ENCODE measurements at regions not wholly inside any gene's neighbourhood (a gene's known extent, or its start where the extent isn't known, plus 50 kb on each side); places are given as distances from the start of the nearest gene placed in this dataset.

DNA sequence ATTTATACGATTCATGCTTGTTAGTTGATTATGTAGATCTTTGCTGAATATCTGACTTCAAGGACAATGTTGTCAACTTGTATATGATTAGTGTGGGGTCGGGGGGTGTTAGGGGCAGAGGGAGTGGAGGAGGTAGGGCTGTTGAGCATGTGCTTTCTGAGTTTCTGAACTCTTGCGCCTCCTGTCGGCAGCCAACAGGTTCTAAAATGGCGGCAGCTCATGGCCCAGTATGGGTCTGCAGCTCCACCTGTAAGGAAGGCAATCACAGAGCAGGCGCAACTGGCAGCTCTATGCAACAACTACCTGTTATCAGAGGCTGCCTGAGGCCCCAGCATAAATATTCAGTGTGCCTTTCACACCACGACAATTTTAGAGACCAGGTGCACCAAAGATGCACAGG lies 205.8 kb upstream of the PLXNA2 start:
- Histone ChIP-seq H3K27me3 (ENCODE audit: control insufficient read depth in 1 of 2, insufficient read depth in 2 of 2, low read length in 2 of 2) (no peaks in the 10 kb centered on the region), H3K9me3 (ENCODE audit: control insufficient read depth in 2 of 2, insufficient read depth in 1 of 2, low read depth in 1 of 2, low read length in 1 of 2) (no peaks in the 10 kb centered on the region)

GRCh38 chr1:208450958-208451357 lies 206.8 kb upstream of the PLXNA2 start:
- WGBS, 2 donors = 76 to 81% methylated on average over 10 of the region's 10 CpGs
- no peaks in the 10 kb centered on the region for H3K9me3 ChIP-seq (ENCODE audit: control insufficient read depth in 2 of 2, insufficient read depth in 1 of 2, low read depth in 1 of 2, low read length in 1 of 2)

More for the DNA sequence above, 205.8 kb upstream of the PLXNA2 start:
- no peak overlapping the region for H3K27ac ChIP-seq (ENCODE audit: low read depth in 2 of 2, low read length in 1 of 2)
- peaks cover 0 to 9% of the 10 kb centered on the region in 2 donors for H3K4me1 ChIP-seq (ENCODE audit: control insufficient read depth in 2 of 2, insufficient read depth in 2 of 2, low read length in 1 of 2)
- 88 to 92% methylated on average over 7 of the region's 7 CpGs for WGBS, 2 donors
- no peaks in the 10 kb centered on the region for H3K36me3 ChIP-seq (ENCODE audit: control insufficient read depth in 2 of 2, insufficient read depth in 2 of 2, low read length in 1 of 2)
- no peak overlapping the region for H3K4me3 ChIP-seq (ENCODE audit: low read depth in 1 of 2, low read length in 2 of 2)

GRCh38 chr1:208455821-208456220 lies 211.6 kb upstream of the PLXNA2 start:
- Histone ChIP-seq H3K4me3 (ENCODE audit: low read depth in 1 of 2, low read length in 2 of 2) (no peak overlapping the region), H3K27ac (ENCODE audit: low read depth in 2 of 2, low read length in 1 of 2) (no peak overlapping the region), H3K36me3 (ENCODE audit: control insufficient read depth in 2 of 2, insufficient read depth in 2 of 2, low read length in 1 of 2) (no peaks in the 10 kb centered on the region), H3K9me3 (ENCODE audit: control insufficient read depth in 2 of 2, insufficient read depth in 1 of 2, low read depth in 1 of 2, low read length in 1 of 2) (no peaks in the 10 kb centered on the region), H3K27me3 (ENCODE audit: control insufficient read depth in 1 of 2, insufficient read depth in 2 of 2, low read length in 2 of 2) (no peaks in the 10 kb centered on the region), H3K4me1 (ENCODE audit: control insufficient read depth in 2 of 2, insufficient read depth in 2 of 2, low read length in 1 of 2) (no peaks in the 10 kb centered on the region)
- WGBS, 2 donors = 61 to 69% methylated on average over 3 of the region's 3 CpGs

More at GRCh38 chr1:208450958-208451357, 206.8 kb upstream of the PLXNA2 start:
- Histone ChIP-seq H3K4me1 (ENCODE audit: control insufficient read depth in 2 of 2, insufficient read depth in 2 of 2, low read length in 1 of 2) (peaks cover 0 to 4% of the 10 kb centered on the region in 2 donors), H3K27ac (ENCODE audit: low read depth in 2 of 2, low read length in 1 of 2) (no peak overlapping the region), H3K36me3 (ENCODE audit: control insufficient read depth in 2 of 2, insufficient read depth in 2 of 2, low read length in 1 of 2) (no peaks in the 10 kb centered on the region), H3K27me3 (ENCODE audit: control insufficient read depth in 1 of 2, insufficient read depth in 2 of 2, low read length in 2 of 2) (no peaks in the 10 kb centered on the region), H3K4me3 (ENCODE audit: low read depth in 1 of 2, low read length in 2 of 2) (no peak overlapping the region)

- Histone ChIP-seq H3K27me3 (ENCODE audit: control insufficient read depth in 1 of 2, insufficient read depth in 2 of 2, low read length in 2 of 2) (no peaks in the 10 kb centered on the region), H3K27ac (ENCODE audit: low read depth in 2 of 2, low read length in 1 of 2) (no peak overlapping the region), H3K4me1 (ENCODE audit: control insufficient read depth in 2 of 2, insufficient read depth in 2 of 2, low read length in 1 of 2) (no peaks in the 10 kb centered on the region), H3K4me3 (ENCODE audit: low read depth in 1 of 2, low read length in 2 of 2) (no peak overlapping the region), H3K36me3 (ENCODE audit: control insufficient read depth in 2 of 2, insufficient read depth in 2 of 2, low read length in 1 of 2) (no peaks in the 10 kb centered on the region), H3K9me3 (ENCODE audit: control insufficient read depth in 2 of 2, insufficient read depth in 1 of 2, low read depth in 1 of 2, low read length in 1 of 2) (no peaks in the 10 kb centered on the region)
- 82 to 84% methylated on average over 2 of the region's 2 CpGs for WGBS, 2 donors
Measured at GRCh38 chr1:208456487-208456886, 212.3 kb upstream of the PLXNA2 start.

DNA sequence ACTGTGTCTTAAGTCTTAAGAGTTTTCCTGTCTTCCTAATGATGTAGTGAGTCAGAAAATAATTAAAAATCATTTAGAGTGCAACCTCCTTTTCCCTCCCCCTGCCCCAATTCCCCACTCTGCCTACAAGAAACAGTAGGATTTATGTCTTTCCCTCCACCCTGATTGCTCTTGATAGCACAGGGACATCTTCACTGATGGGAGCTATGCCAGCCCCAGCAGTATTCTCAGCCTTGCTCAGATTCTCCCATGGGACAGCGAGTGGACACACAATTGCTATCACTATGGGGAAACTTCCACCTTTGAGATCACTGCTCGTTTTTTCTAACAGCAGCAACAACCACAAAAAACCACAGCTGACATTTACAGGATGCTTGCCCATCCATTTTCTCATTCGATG lies 216.6 kb upstream of the PLXNA2 start:
- Histone ChIP-seq H3K27ac (ENCODE audit: low read depth in 2 of 2, low read length in 1 of 2) (no peak overlapping the region), H3K36me3 (ENCODE audit: control insufficient read depth in 2 of 2, insufficient read depth in 2 of 2, low read length in 1 of 2) (no peaks in the 10 kb centered on the region), H3K4me3 (ENCODE audit: low read depth in 1 of 2, low read length in 2 of 2) (no peak overlapping the region), H3K9me3 (ENCODE audit: control insufficient read depth in 2 of 2, insufficient read depth in 1 of 2, low read depth in 1 of 2, low read length in 1 of 2) (no peaks in the 10 kb centered on the region), H3K27me3 (ENCODE audit: control insufficient read depth in 1 of 2, insufficient read depth in 2 of 2, low read length in 2 of 2) (no peaks in the 10 kb centered on the region), H3K4me1 (ENCODE audit: control insufficient read depth in 2 of 2, insufficient read depth in 2 of 2, low read length in 1 of 2) (no peaks in the 10 kb centered on the region)
- 69 to 70% methylated on average over 3 of the region's 3 CpGs for WGBS, 2 donors

DNA sequence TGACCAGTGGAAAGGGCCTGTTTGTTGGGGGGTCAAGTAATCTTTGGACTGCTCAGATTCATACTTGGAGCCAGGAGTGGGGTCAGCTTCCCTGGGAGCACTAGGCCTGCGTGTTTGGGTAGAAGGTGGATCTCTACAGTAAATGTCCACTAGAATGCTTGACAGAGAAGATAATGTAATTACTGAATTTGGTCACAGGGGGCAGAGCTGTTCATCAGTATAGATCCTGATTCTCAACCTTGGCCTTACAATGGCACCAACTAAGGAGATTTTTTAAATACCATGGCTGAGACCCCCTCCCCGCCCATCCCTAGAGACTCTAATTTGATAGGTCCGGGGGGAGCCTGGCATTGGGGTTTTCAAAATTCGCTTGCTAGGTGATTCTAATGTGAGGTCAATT lies 217.5 kb upstream of the PLXNA2 start:
- no peaks in the 10 kb centered on the region for H3K9me3 ChIP-seq (ENCODE audit: control insufficient read depth in 2 of 2, insufficient read depth in 1 of 2, low read depth in 1 of 2, low read length in 1 of 2)
- WGBS, 2 donors = 83 to 89% methylated on average over 4 of the region's 4 CpGs
- no peaks in the 10 kb centered on the region for H3K4me1 ChIP-seq (ENCODE audit: control insufficient read depth in 2 of 2, insufficient read depth in 2 of 2, low read length in 1 of 2)
- H3K36me3 ChIP-seq (ENCODE audit: control insufficient read depth in 2 of 2, insufficient read depth in 2 of 2, low read length in 1 of 2) = no peaks in the 10 kb centered on the region
- H3K4me3 ChIP-seq (ENCODE audit: low read depth in 1 of 2, low read length in 2 of 2) = no peak overlapping the region
- H3K27me3 ChIP-seq (ENCODE audit: control insufficient read depth in 1 of 2, insufficient read depth in 2 of 2, low read length in 2 of 2) = no peaks in the 10 kb centered on the region
- H3K27ac ChIP-seq (ENCODE audit: low read depth in 2 of 2, low read length in 1 of 2) = no peak overlapping the region

GRCh38 chr1:208462761-208463160 lies 218.6 kb upstream of the PLXNA2 start:
- Histone ChIP-seq H3K27me3 (ENCODE audit: control insufficient read depth in 1 of 2, insufficient read depth in 2 of 2, low read length in 2 of 2) (no peaks in the 10 kb centered on the region), H3K36me3 (ENCODE audit: control insufficient read depth in 2 of 2, insufficient read depth in 2 of 2, low read length in 1 of 2) (no peaks in the 10 kb centered on the region), H3K9me3 (ENCODE audit: control insufficient read depth in 2 of 2, insufficient read depth in 1 of 2, low read depth in 1 of 2, low read length in 1 of 2) (no peaks in the 10 kb centered on the region), H3K4me1 (ENCODE audit: control insufficient read depth in 2 of 2, insufficient read depth in 2 of 2, low read length in 1 of 2) (no peaks in the 10 kb centered on the region), H3K27ac (ENCODE audit: low read depth in 2 of 2, low read length in 1 of 2) (no peak overlapping the region), H3K4me3 (ENCODE audit: low read depth in 1 of 2, low read length in 2 of 2) (no peak overlapping the region)
- 80 to 87% methylated on average over 6 of the region's 6 CpGs for WGBS, 2 donors

GRCh38 chr1:208465266-208465665 lies 221.1 kb upstream of the PLXNA2 start:
- H3K27me3 ChIP-seq (ENCODE audit: control insufficient read depth in 1 of 2, insufficient read depth in 2 of 2, low read length in 2 of 2) = peaks cover 0 to 2% of the 10 kb centered on the region in 2 donors
- no peak overlapping the region for H3K4me3 ChIP-seq (ENCODE audit: low read depth in 1 of 2, low read length in 2 of 2)
- 92 to 95% methylated on average over 3 of the region's 3 CpGs for WGBS, 2 donors
- H3K36me3 ChIP-seq (ENCODE audit: control insufficient read depth in 2 of 2, insufficient read depth in 2 of 2, low read length in 1 of 2) = no peaks in the 10 kb centered on the region
- H3K9me3 ChIP-seq (ENCODE audit: control insufficient read depth in 2 of 2, insufficient read depth in 1 of 2, low read depth in 1 of 2, low read length in 1 of 2) = no peaks in the 10 kb centered on the region
- H3K4me1 ChIP-seq (ENCODE audit: control insufficient read depth in 2 of 2, insufficient read depth in 2 of 2, low read length in 1 of 2) = no peaks in the 10 kb centered on the region
- no peak overlapping the region for H3K27ac ChIP-seq (ENCODE audit: low read depth in 2 of 2, low read length in 1 of 2)

GRCh38 chr1:208465786-208466590 lies 221.8 kb upstream of the PLXNA2 start:
- Histone ChIP-seq H3K4me3 (ENCODE audit: low read depth in 1 of 2, low read length in 2 of 2) (no peak overlapping the region), H3K9me3 (ENCODE audit: control insufficient read depth in 2 of 2, insufficient read depth in 1 of 2, low read depth in 1 of 2, low read length in 1 of 2) (no peaks in the 10 kb centered on the region), H3K4me1 (ENCODE audit: control insufficient read depth in 2 of 2, insufficient read depth in 2 of 2, low read length in 1 of 2) (no peaks in the 10 kb centered on the region), H3K36me3 (ENCODE audit: control insufficient read depth in 2 of 2, insufficient read depth in 2 of 2, low read length in 1 of 2) (no peaks in the 10 kb centered on the region), H3K27ac (ENCODE audit: low read depth in 2 of 2, low read length in 1 of 2) (no peak overlapping the region), H3K27me3 (ENCODE audit: control insufficient read depth in 1 of 2, insufficient read depth in 2 of 2, low read length in 2 of 2) (peaks cover 0 to 4% of the 10 kb centered on the region in 2 donors)
- WGBS, 2 donors = 80% methylated on average over 4 of the region's 4 CpGs

- no peak overlapping the region for H3K4me3 ChIP-seq (ENCODE audit: low read depth in 1 of 2, low read length in 2 of 2)
- no peaks in the 10 kb centered on the region for H3K36me3 ChIP-seq (ENCODE audit: control insufficient read depth in 2 of 2, insufficient read depth in 2 of 2, low read length in 1 of 2)
- peaks cover 0 to 5% of the 10 kb centered on the region in 2 donors for H3K27me3 ChIP-seq (ENCODE audit: control insufficient read depth in 1 of 2, insufficient read depth in 2 of 2, low read length in 2 of 2)
- no peaks in the 10 kb centered on the region for H3K9me3 ChIP-seq (ENCODE audit: control insufficient read depth in 2 of 2, insufficient read depth in 1 of 2, low read depth in 1 of 2, low read length in 1 of 2)
- WGBS, 2 donors = 80 to 87% methylated on average over 7 of the region's 7 CpGs
- H3K4me1 ChIP-seq (ENCODE audit: control insufficient read depth in 2 of 2, insufficient read depth in 2 of 2, low read length in 1 of 2) = no peaks in the 10 kb centered on the region
- H3K27ac ChIP-seq (ENCODE audit: low read depth in 2 of 2, low read length in 1 of 2) = no peak overlapping the region
Measured at GRCh38 chr1:208467151-208467780, 223.1 kb upstream of the PLXNA2 start.

Data from esophagus (tissue), 2 donors.